Ovary (tissue), 3 donors: ENCODE measurements at regions not wholly inside any gene's neighbourhood (a gene's known extent, or its start where the extent isn't known, plus 50 kb on each side); places are given as distances from the start of the nearest gene placed in this dataset.

Source experiments
- CTCF ChIP-seq, 3 donors: fragments of 450-650 bp in 2 of 3; fragments of 200-600 bp in 1 of 3; IDR thresholded peaks; one replicate each; pipeline versions ENCODE4 v1.5.1 to v1.8.0; 2016 to 2022; ENCODE audit warnings: antibody characterized with exemption in 3 of 3, mild to moderate bottlenecking in 1 of 3
- POLR2A ChIP-seq: fragments of 450-650 bp; IDR thresholded peaks from one replicate; pipeline ENCODE4 v1.6.1; 2017; ENCODE audit warnings: antibody characterized with exemption, mild to moderate bottlenecking, moderate library complexity
- donor health status: DM: no; HTN: no; CAD: no.

- TF ChIP-seq CTCF (IDR thresholded peaks at IDR 0.05) (no peak), POLR2A (no peak)
Observed at GRCh38 chr11:69357458-69358397, 63.8 kb downstream of the MYEOV start.
